HCT116 (cell line): ENCODE measurements at regions not wholly inside any gene's neighbourhood (a gene's known extent, or its start where the extent isn't known, plus 50 kb on each side); places are given as distances from the start of the nearest gene placed in this dataset.

Source experiments
- ATAC-seq: fragments of 200-7000 bp; cut with Tn5 transposase; 2 replicates; pipeline ENCODE4 v1.9.1; 2020; ENCODE audit warnings: mild to moderate bottlenecking, moderate library complexity
- BruUV-seq: library from RNA; stranded (reverse); fragments of 400-500 nt; replicated peaks from 2 replicates; lab custom pipeline; 2021; lab: Mats Ljungman, UMichigan
- CTCF ChIA-PET: fragments of 300-600 bp; sonication (Branson Sonifier 250); formaldehyde crosslinking; loops from one replicate; lab custom pipeline; 2021; ENCODE audit warnings: antibody characterized with exemption; lab: Charles Lee
- POLR2A ChIA-PET: fragments of 300-600, 350-600 bp; sonication (Branson Sonifier 250); formaldehyde crosslinking; loops from one replicate; lab custom pipeline; 2021; ENCODE audit warnings: antibody characterized with exemption; lab: Charles Lee
- RAD21 ChIA-PET, 2 experiments: fragments of 300-600 bp; sonication (Branson Sonifier 250); formaldehyde crosslinking; loops; one replicate each; lab custom pipeline; 2023; ENCODE audit warnings: low total read pairs in 2 of 2; ENCODE audit not compliant: uncharacterized antibody in 2 of 2, unreplicated experiment in 2 of 2, low non-redundant PET in 1 of 2; lab: Charles Lee
- DNase-seq: peaks from one replicate; pipeline ENCODE4 v3.0.0-alpha.2; 2010; ENCODE audit warnings: low read depth, low spot score
- H2AFZ ChIP-seq: fragments of 200-600 bp; shearing (Covaris generic), sonication (generic); 2 replicates; pipeline ENCODE4 v1.6.1; 2017; ENCODE audit warnings: low read depth, mixed run types, mixed read lengths, antibody characterized with exemption, low read length; ENCODE audit not compliant: poor library complexity, severe bottlenecking
- H3K27ac ChIP-seq: 2 replicates; pipeline ENCODE4 v1.5.1; 2012; ENCODE audit warnings: low read depth, low read length
- H3K27me3 ChIP-seq: fragments of 200-600 bp; sonication (generic); 2 replicates; pipeline ENCODE4 v1.6.1; 2016; ENCODE audit warnings: mixed run types, low read length, mixed read lengths; ENCODE audit not compliant: insufficient read depth
- H3K36me3 ChIP-seq, 2 experiments: fragments of 200-500 bp in 1 of 2; fragments of 200-600 bp in 1 of 2; sonication (Bioruptor generic) in 1 of 2; sonication (generic) in 1 of 2; 2 replicates each; pipeline versions ENCODE4 v1.5.1 to v1.6.1; 2014 to 2016; ENCODE audit warnings: low read length in 2 of 2, inconsistent platforms in 1 of 2, mixed read lengths in 1 of 2, mixed run types in 1 of 2; ENCODE audit not compliant: insufficient read depth in 2 of 2, control insufficient read depth in 1 of 2
- H3K4me1 ChIP-seq, 2 experiments: fragments of 200-600 bp in 1 of 2; sonication (generic) in 1 of 2; 2 replicates each; pipeline versions ENCODE4 v1.5.1 to v1.6.1; 2012 to 2017; ENCODE audit warnings: low read length in 2 of 2, inconsistent platforms in 1 of 2, mild to moderate bottlenecking in 1 of 2, mixed read lengths in 1 of 2, mixed run types in 1 of 2, moderate library complexity in 1 of 2; ENCODE audit not compliant: insufficient read depth in 2 of 2, control insufficient read depth in 1 of 2
- H3K4me2 ChIP-seq: fragments of 200-600 bp; sonication (generic); 2 replicates; pipeline ENCODE4 v1.6.1; 2017; ENCODE audit warnings: mixed run types, low read length, mixed read lengths
- H3K4me3 ChIP-seq, 2 experiments: fragments of 200-600 bp in 1 of 2; sonication (generic) in 1 of 2; replicated peaks in 1 of 2; 2 replicates each; pipeline ENCODE4 v1.5.1; 2011 to 2016; ENCODE audit warnings: low read length in 2 of 2, control low read depth in 1 of 2, low read depth in 1 of 2, mild to moderate bottlenecking in 1 of 2, mixed read lengths in 1 of 2, mixed run types in 1 of 2
- H3K79me2 ChIP-seq: fragments of 200-600 bp; sonication (generic); 2 replicates; pipeline ENCODE4 v1.6.1; 2017; ENCODE audit warnings: mild to moderate bottlenecking, mixed run types, low read length, moderate library complexity, mixed read lengths; ENCODE audit not compliant: insufficient read depth
- H3K9ac ChIP-seq: fragments of 200-600 bp; sonication (generic); 2 replicates; pipeline ENCODE4 v1.6.1; 2016; ENCODE audit warnings: low read length, mixed read lengths
- H3K9me2 ChIP-seq: fragments of 200-600 bp; sonication (generic), shearing (Covaris generic); 2 replicates; pipeline ENCODE4 v1.6.1; 2017; ENCODE audit warnings: mixed run types, mild to moderate bottlenecking, moderate library complexity; ENCODE audit not compliant: insufficient read depth
- H3K9me3 ChIP-seq, 2 experiments: fragments of 200-500 bp in 1 of 2; fragments of 200-600 bp in 1 of 2; sonication (Bioruptor generic) in 1 of 2; sonication (generic) in 1 of 2; 2 replicates each; pipeline ENCODE4 v1.6.1; 2014 to 2017; ENCODE audit warnings: low read length in 2 of 2, mixed read lengths in 2 of 2, inconsistent platforms in 1 of 2, low read depth in 1 of 2, mild to moderate bottlenecking in 1 of 2, mixed run types in 1 of 2, moderate library complexity in 1 of 2; ENCODE audit not compliant: control insufficient read depth in 1 of 2, insufficient read depth in 1 of 2
- H4K20me1 ChIP-seq: fragments of 200-600 bp; sonication (generic), shearing (Covaris generic); 2 replicates; pipeline ENCODE4 v1.6.1; 2017; ENCODE audit warnings: mixed run types, mild to moderate bottlenecking, moderate library complexity; ENCODE audit not compliant: insufficient read depth
- ATF3 ChIP-seq: IDR thresholded peaks from 2 replicates; pipeline ENCODE4 v1.6.1; 2012
- CEBPB ChIP-seq: IDR thresholded peaks from 2 replicates; pipeline ENCODE4 v1.6.1; 2012; ENCODE audit warnings: low read depth
- ELF1 ChIP-seq: IDR thresholded peaks from 2 replicates; pipeline ENCODE4 v1.6.1; 2012; ENCODE audit warnings: low read depth, borderline replicate concordance
- EZH2 ChIP-seq: fragments of 200-600 bp; sonication (generic); IDR thresholded peaks from 2 replicates; pipeline ENCODE4 v1.6.1; 2017; ENCODE audit warnings: antibody characterized with exemption, mixed run types
- EZH2phosphoT487 ChIP-seq: fragments of 200-600 bp; IDR thresholded peaks from 2 replicates; pipeline ENCODE4 v1.6.1; 2018; ENCODE audit warnings: antibody characterized with exemption, borderline replicate concordance
- FOSL1 ChIP-seq: IDR thresholded peaks from 2 replicates; pipeline ENCODE4 v1.6.1; 2012; ENCODE audit warnings: low read depth
- JUND ChIP-seq: IDR thresholded peaks from 2 replicates; pipeline ENCODE4 v1.6.1; 2012
- MAX ChIP-seq: IDR thresholded peaks from 2 replicates; pipeline ENCODE4 v1.6.1; 2012
- POLR2A ChIP-seq: IDR thresholded peaks from 2 replicates; pipeline ENCODE4 v1.7.0; 2011; ENCODE audit warnings: borderline replicate concordance; ENCODE audit not compliant: insufficient read depth, insufficient read length; ENCODE audit errors: extremely low read depth
- POLR2AphosphoS5 ChIP-seq: IDR thresholded peaks from 2 replicates; pipeline ENCODE4 v1.6.1; 2011; ENCODE audit warnings: mild to moderate bottlenecking, low read depth, low read length, moderate library complexity
- RAD21 ChIP-seq: IDR thresholded peaks from 2 replicates; pipeline ENCODE4 v1.6.1; 2012; ENCODE audit warnings: low read depth, mild to moderate bottlenecking
- SIN3A ChIP-seq: IDR thresholded peaks from 2 replicates; pipeline ENCODE4 v1.6.1; 2012; ENCODE audit warnings: low read depth
- SP1 ChIP-seq: IDR thresholded peaks from 2 replicates; pipeline ENCODE4 v1.6.1; 2012; ENCODE audit warnings: low read depth
- SRF ChIP-seq: IDR thresholded peaks from 2 replicates; pipeline ENCODE4 v1.6.1; 2012; ENCODE audit warnings: low read depth
- YY1 ChIP-seq: IDR thresholded peaks from 2 replicates; pipeline ENCODE4 v1.6.1; 2011; ENCODE audit warnings: low read length, low read depth, moderate library complexity, mild to moderate bottlenecking; ENCODE audit not compliant: insufficient replicate concordance; ENCODE audit errors: extremely low read depth
- ZFX ChIP-seq: fragments of 450-650 bp; IDR thresholded peaks from 2 replicates; pipeline ENCODE4 v1.6.1; 2017
- ZNF274 ChIP-seq: fragments of 200-500 bp; sonication (Bioruptor generic); IDR thresholded peaks from 2 replicates; pipeline ENCODE4 v1.6.1; 2014; ENCODE audit warnings: mild to moderate bottlenecking, low read depth, low read length, inconsistent platforms
- intact Hi-C: fragments of 100-400 bp; cut with micrococcal nuclease; formaldehyde crosslinking; loops from 2 replicates; pipeline ENCODE4 v1.10.0; 2022
- TF ChIP-seq, protein P1 (sequence below): IDR thresholded peaks from 2 replicates; pipeline ENCODE4 v1.6.1; 2011; ENCODE audit warnings: mild to moderate bottlenecking, low read length, moderate library complexity; ENCODE audit not compliant: insufficient replicate concordance; ENCODE audit errors: extremely low read depth
- TF ChIP-seq, protein P2 (sequence below), 3 experiments: fragments of 200-600 bp in 1 of 3; sonication (generic) in 1 of 3; IDR thresholded peaks in 2 of 3; conservative IDR thresholded peaks in 1 of 3; 2 replicates each; pipeline ENCODE4 v1.5.1; 2012 to 2017; ENCODE audit warnings: low read depth in 2 of 3, low read length in 2 of 3, antibody characterized with exemption in 1 of 3, borderline replicate concordance in 1 of 3, control low read depth in 1 of 3, mild to moderate bottlenecking in 1 of 3, mixed read lengths in 1 of 3, mixed run types in 1 of 3, moderate library complexity in 1 of 3; ENCODE audit not compliant: insufficient read depth in 1 of 3
- TF ChIP-seq, protein P3 (sequence below): IDR thresholded peaks from 2 replicates; pipeline ENCODE4 v1.6.1; 2012; ENCODE audit warnings: low read depth

GRCh38 chr5:51099173-51099853 lies 283.9 kb upstream of the ISL1 start:
- POLR2A ChIA-PET, result no interaction called here
- Histone ChIP-seq H2AFZ (no peak overlapping the region), H3K79me2 (no peaks in the 10 kb centered on the region), H3K9ac (no peak overlapping the region), H3K4me3 (no peak overlapping the region), H3K27me3 (no peaks in the 10 kb centered on the region), H3K9me3 (no peaks in the 10 kb centered on the region), H3K36me3 (no peaks in the 10 kb centered on the region), H3K27ac (no peak overlapping the region), H3K4me2 (no peak overlapping the region), H4K20me1 (no peaks in the 10 kb centered on the region), H3K4me1 (no peaks in the 10 kb centered on the region), H3K9me2 (no peaks in the 10 kb centered on the region)
- RAD21 ChIA-PET, result no interaction called here
- no peak for ATAC-seq
- TF ChIP-seq, protein P1, sequence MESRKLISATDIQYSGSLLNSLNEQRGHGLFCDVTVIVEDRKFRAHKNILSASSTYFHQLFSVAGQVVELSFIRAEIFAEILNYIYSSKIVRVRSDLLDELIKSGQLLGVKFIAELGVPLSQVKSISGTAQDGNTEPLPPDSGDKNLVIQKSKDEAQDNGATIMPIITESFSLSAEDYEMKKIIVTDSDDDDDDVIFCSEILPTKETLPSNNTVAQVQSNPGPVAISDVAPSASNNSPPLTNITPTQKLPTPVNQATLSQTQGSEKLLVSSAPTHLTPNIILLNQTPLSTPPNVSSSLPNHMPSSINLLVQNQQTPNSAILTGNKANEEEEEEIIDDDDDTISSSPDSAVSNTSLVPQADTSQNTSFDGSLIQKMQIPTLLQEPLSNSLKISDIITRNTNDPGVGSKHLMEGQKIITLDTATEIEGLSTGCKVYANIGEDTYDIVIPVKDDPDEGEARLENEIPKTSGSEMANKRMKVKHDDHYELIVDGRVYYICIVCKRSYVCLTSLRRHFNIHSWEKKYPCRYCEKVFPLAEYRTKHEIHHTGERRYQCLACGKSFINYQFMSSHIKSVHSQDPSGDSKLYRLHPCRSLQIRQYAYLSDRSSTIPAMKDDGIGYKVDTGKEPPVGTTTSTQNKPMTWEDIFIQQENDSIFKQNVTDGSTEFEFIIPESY, result no peak
- TF ChIP-seq, protein P2, sequence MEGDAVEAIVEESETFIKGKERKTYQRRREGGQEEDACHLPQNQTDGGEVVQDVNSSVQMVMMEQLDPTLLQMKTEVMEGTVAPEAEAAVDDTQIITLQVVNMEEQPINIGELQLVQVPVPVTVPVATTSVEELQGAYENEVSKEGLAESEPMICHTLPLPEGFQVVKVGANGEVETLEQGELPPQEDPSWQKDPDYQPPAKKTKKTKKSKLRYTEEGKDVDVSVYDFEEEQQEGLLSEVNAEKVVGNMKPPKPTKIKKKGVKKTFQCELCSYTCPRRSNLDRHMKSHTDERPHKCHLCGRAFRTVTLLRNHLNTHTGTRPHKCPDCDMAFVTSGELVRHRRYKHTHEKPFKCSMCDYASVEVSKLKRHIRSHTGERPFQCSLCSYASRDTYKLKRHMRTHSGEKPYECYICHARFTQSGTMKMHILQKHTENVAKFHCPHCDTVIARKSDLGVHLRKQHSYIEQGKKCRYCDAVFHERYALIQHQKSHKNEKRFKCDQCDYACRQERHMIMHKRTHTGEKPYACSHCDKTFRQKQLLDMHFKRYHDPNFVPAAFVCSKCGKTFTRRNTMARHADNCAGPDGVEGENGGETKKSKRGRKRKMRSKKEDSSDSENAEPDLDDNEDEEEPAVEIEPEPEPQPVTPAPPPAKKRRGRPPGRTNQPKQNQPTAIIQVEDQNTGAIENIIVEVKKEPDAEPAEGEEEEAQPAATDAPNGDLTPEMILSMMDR (IDR thresholded peaks at IDR 0.05 in 2 of 3, conservative IDR thresholded peaks at IDR 0.05 in 1 of 3; ENCODE audit: borderline replicate concordance in 1 of 3, insufficient read depth in 1 of 3, low read depth in 2 of 3, low read length in 2 of 3), result no peak
- TF ChIP-seq YY1 (no peak), SRF (no peak), SIN3A (no peak), FOSL1 (no peak), ZFX (no peak), ATF3 (no peak), MAX (no peak), ELF1 (no peak), EZH2phosphoT487 (no peak), CEBPB (no peak), EZH2 (no peak), ZNF274 (no peak), POLR2A (no peak), RAD21 (no peak), POLR2AphosphoS5 (no peak), SP1 (no peak), JUND (no peak)
- TF ChIP-seq, protein P3, sequence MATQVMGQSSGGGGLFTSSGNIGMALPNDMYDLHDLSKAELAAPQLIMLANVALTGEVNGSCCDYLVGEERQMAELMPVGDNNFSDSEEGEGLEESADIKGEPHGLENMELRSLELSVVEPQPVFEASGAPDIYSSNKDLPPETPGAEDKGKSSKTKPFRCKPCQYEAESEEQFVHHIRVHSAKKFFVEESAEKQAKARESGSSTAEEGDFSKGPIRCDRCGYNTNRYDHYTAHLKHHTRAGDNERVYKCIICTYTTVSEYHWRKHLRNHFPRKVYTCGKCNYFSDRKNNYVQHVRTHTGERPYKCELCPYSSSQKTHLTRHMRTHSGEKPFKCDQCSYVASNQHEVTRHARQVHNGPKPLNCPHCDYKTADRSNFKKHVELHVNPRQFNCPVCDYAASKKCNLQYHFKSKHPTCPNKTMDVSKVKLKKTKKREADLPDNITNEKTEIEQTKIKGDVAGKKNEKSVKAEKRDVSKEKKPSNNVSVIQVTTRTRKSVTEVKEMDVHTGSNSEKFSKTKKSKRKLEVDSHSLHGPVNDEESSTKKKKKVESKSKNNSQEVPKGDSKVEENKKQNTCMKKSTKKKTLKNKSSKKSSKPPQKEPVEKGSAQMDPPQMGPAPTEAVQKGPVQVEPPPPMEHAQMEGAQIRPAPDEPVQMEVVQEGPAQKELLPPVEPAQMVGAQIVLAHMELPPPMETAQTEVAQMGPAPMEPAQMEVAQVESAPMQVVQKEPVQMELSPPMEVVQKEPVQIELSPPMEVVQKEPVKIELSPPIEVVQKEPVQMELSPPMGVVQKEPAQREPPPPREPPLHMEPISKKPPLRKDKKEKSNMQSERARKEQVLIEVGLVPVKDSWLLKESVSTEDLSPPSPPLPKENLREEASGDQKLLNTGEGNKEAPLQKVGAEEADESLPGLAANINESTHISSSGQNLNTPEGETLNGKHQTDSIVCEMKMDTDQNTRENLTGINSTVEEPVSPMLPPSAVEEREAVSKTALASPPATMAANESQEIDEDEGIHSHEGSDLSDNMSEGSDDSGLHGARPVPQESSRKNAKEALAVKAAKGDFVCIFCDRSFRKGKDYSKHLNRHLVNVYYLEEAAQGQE, result no peak
- no TSS peak for BruUV-seq
- no peak for DNase-seq
- intact Hi-C loops, result no loop called here
- CTCF ChIA-PET, result no interaction called here
